HG03064 (cell line): ENCODE measurements at regions not wholly inside any gene's neighbourhood (a gene's known extent, or its start where the extent isn't known, plus 50 kb on each side); places are given as distances from the start of the nearest gene placed in this dataset.

Source experiments
- ATAC-seq: cut with Tn5 transposase; IDR thresholded peaks from one replicate; pipeline ENCODE4 v1.9.1; 2021; ENCODE audit warnings: low read depth; ENCODE audit not compliant: unreplicated experiment

GRCh38 chr1:71269179-71269578, 188.3 kb upstream of the ZRANB2 start:
- ATAC-seq = no peak

DNA sequence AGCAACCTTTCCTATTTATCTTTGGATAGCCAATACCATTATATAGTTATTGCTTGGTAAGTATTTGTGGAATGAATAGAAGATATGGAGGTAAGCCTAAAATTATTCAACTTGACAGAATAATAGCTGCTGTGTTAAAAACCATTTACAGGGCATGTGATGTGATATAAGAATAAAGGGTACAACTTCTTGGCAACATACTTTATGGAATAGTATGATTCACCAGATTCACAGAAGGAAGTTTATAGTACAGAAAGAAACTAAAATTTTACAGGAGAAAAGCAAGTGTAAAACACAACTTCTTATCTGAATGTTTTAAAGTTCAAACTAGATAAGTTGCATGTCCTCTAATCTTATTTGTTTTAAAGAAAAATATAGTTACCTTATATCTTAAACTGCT, 186.4 kb upstream of the ZRANB2 start:
- no peak for ATAC-seq

- no peak for ATAC-seq
Observed at GRCh38 chr1:71264039-71264438, 183.2 kb upstream of the ZRANB2 start.

GRCh38 chr1:71262970-71263369, 182.1 kb upstream of the ZRANB2 start:
- ATAC-seq = no peak

DNA sequence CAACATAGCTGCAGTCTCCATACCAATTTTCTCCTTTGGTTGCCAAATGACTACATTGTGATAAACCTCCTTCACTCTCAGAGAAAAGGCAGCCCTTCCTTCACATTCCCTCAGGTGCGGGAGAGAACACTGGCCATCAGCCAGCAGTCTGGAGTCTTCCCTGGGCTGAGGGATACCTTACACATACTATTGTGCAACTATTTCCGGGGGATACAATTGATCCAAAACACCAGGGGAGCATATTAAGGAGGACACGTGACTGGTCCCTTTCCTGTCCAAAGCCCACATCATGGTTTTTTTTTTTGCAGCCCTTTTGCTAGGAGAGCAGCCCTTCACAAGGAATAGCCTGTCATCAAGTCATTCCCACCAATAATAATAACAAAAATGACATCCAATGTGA, 172.1 kb upstream of the ZRANB2 start:
- no peak for ATAC-seq

GRCh38 chr1:71245246-71245645, 164.4 kb upstream of the ZRANB2 start:
- ATAC-seq = no peak

DNA sequence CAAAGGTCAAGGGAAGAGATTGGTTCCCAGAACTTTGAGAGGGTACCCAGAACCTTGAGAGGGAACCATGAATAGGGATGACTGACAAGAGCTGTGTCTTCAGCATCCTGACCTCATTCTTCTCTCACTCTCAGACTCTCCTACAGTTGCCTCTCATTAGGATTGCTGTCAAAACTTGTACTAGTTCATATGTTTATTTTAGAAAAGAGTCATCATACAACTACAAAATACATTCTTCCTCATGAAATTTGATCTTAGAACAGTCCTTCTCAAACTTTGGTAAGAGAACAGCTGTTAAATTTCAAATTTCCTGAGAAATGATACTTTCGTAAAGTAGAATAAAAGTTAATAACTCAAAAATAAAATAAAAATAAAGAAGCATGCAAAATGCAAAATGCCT, 161.4 kb upstream of the ZRANB2 start:
- ATAC-seq = no peak

GRCh38 chr1:71240656-71241055, 159.8 kb upstream of the ZRANB2 start:
- no peak for ATAC-seq

- ATAC-seq = no peak
Observed at GRCh38 chr1:71236503-71236902, 155.7 kb upstream of the ZRANB2 start.

DNA sequence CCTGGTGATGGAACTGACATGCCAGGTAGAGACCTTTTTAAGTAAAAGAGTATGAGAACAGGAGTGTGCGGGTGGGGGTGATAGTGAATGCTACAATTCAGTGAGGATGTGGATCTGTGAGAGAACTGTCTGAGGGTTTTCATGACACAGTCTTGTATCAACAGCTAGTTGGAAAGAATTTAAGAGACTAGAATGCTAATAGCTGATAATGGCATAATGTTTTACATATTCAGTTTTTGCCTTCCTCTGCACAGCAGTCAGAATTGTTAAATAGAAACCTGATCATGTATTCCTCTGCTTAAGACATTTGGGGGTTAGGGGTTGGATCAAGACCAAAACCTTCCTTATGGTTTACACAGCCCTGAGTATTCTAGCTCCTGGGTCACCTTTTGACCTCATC, 152.8 kb upstream of the ZRANB2 start:
- no peak for ATAC-seq

DNA sequence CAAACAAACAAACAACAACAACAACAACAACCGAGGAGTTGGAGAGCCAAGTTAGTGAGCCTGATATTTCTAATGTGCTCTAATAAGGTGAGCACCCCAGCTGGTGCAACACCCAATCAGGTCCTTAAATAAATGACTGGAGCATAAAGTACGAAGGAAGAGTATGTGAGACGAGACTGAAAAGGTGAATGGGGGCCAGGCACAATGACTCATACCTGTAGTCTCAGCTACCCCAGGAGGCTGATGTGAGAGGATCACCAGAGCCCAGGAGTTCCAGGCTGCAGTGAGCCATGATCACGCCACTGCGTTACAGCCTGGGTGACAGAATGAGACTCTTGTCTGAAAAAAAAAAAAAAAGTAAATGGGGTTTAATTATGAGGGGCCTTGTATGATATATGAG, 152.0 kb upstream of the ZRANB2 start:
- no peak for ATAC-seq

DNA sequence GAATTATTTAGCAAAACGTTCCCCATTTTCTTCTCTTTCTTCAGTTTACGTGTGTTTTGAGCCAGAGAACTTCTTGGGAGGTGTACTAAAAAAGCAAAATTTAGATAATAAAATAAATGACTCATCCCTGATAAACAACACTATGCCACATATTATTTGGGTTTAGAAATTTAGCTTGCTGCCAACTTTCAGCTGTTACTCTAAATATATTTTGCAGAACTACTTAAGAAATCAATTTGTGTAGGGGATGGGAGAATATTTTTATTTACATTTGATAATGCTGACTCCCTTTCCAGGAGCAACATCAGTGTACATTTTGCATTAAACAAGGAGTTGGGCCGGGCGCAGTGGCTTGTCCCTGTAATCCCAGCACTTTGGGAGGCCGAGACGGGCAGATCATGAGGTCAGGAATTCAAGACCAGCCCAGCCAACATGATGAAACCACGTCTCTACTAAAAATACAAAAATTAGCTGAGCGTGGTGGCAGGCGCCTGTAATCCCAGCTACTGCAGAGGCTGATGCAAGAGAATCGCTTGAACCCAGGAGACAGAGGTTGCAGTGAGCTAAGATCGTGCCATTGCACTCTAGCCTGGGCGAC, 151.4 kb upstream of the ZRANB2 start:
- no peak for ATAC-seq

GRCh38 chr1:71231751-71232150, 150.9 kb upstream of the ZRANB2 start:
- no peak for ATAC-seq

GRCh38 chr1:71228742-71229365, 148.0 kb upstream of the ZRANB2 start:
- ATAC-seq = no peak

- no peak for ATAC-seq
Observed at GRCh38 chr1:71228241-71228640, 147.4 kb upstream of the ZRANB2 start.

GRCh38 chr1:71224741-71225377, 144.0 kb upstream of the ZRANB2 start:
- no peak for ATAC-seq

DNA sequence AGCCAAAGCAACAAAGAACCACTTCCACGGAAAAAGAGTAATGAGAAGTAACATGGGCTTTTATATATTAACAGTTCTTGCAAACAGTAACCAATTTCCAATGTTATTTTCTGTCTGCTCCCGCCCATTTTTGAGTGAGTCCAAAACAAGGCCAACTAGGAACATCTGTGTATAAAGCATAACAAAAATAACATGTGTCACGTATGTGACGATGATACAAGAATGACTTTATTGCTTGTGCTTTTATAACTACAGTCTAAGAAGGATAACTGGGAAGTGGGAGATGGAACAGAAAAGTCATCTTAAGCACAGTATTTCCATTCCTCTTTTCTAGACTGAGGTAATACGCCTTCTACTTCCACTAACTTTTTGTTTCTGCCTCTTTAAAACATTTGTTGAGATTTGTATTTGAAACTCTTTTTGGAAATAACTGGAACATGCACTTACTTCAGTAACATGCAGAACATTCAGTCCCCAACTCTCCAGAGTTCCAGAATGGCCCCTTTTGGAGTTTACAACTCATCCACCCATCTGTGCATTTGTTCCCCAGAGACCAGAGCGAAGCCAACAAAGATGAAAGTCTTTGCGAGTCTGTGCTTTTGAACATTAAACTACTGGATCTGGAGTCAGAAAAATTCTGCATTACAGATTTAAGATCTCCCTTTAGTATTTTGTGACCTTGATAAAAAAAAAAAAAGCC, 143.0 kb upstream of the ZRANB2 start:
- no peak for ATAC-seq

- no peak for ATAC-seq
Observed at GRCh38 chr1:71222668-71223067, 141.8 kb upstream of the ZRANB2 start.

GRCh38 chr1:71210718-71211117, 129.9 kb upstream of the ZRANB2 start:
- ATAC-seq = no peak

DNA sequence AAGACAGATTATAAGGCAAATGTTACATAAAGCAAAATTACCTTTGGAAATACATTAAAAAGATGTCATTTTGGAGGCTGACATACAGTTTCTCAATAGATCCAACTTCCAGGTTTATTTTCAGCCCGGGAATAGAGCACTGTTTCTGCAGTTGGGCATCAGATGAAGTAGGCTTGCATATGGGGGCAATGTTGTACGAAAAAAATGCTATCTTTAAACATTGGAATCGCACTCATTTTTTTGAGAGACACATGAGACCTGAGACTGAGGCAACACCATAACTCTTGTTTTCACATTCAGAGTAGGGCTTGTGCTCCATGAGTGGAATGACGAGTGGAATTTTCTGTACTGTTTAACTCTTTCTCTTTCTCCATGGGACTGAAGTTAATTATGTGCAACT, 122.4 kb upstream of the ZRANB2 start:
- no peak for ATAC-seq

GRCh38 chr1:71200503-71200902, 119.7 kb upstream of the ZRANB2 start:
- no peak for ATAC-seq

DNA sequence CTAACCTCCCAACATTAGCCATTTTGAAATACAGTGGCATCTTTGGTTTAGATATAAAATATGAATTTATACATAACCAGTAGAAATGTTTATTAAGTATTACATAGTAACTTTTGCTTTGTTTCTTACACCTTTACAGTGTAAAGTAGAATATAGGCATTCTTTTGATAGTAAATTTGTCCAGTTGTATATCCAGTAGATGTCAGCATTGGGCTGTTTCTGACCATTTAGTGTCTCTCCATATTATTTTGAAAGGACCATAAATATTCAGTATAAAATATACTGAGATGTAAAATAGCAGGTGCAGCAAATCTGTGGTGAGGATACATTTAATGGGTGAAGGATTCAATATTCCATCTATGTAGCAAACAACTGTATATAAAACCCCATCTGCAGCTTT, 115.8 kb upstream of the ZRANB2 start:
- ATAC-seq = no peak
